SKM-1 (cell line): ENCODE measurements at regions not wholly inside any gene's neighbourhood (a gene's known extent, or its start where the extent isn't known, plus 50 kb on each side); places are given as distances from the start of the nearest gene placed in this dataset.

Source experiments
- DNase-seq: peaks from one replicate; lab custom pipeline; 2025; ENCODE audit not compliant: unreplicated experiment; lab: John Stamatoyannopoulos, UW

- no peak for DNase-seq
These were observed 52.0 kb upstream of the ULK4 start for GRCh38 chr3:42013691-42014457.

- DNase-seq: peak; percentile 95
These were observed 51.2 kb upstream of the ULK4 start for GRCh38 chr3:42012935-42013690.

- DNase-seq: no peak
These were observed 50.6 kb upstream of the ULK4 start for GRCh38 chr3:42012383-42012934.
